Muscle of back (tissue), 3 donors: ENCODE measurements at regions not wholly inside any gene's neighbourhood (a gene's known extent, or its start where the extent isn't known, plus 50 kb on each side); places are given as distances from the start of the nearest gene placed in this dataset.
"Not testable (repeated sequence)": the region's sequence is repeated elsewhere in the genome, so short reads cannot be mapped to it uniquely, and the experiment has no call there.

Experiments used
- DNase-seq, 3 donors: peaks; one replicate each; pipeline versions ENCODE4 v3.0.0 to v3.0.0-alpha.2; 2013

DNA sequence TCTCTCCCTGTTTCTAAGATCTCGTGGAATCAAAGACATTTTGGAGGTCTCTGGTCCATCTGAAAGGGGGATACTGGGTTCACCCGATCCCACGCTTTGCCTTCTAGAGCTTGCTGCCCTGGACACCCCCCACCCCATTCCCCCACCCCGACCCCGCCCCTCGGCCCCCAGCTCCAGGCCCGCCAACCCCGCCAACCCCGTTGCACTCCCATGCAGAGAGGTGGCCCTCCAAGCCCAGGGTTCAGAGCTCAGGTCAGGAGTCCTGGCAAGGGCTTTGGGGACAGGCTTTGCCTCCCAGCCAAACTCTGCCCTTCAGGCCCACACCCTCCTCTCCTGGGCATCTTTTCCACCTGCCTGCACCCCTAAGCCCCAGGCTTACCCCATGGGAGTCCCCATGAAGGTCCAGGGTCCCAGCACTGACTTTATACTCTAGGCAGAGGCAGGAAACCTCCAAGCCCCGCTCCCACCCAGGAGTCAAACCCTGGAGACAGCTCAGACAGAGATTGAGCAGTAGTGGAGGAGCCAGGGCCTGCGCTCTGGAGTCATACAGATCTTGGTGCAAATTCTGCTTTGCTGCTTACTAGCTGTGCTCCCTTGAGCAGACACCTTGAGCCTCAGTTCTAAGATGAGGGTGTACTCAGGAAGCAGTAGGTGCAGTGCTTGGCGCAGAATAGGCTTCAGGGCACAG is 155.9 kb downstream of the FOXD2 start:
- DNase-seq: no peak

DNA sequence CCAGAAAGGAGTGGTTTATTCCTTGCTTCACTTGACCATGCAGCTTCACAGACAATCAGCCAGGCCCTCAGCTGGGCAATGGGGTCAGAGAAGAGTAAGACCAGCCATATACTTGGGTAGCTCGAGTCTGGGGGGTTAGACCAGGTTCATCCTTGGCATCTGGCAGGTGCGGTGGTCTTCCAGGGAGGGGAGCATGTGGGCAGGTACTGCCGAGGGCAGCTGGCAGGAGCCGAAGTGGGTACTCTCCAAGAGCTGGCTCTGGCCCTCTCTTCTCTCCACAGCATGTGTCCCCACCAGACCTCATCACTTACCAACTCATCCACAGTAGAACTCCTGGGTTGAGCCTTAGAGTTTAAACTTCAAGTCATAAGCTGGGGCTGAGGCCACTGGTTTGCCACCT is 156.8 kb downstream of the FOXD2 start:
- DNase-seq: no peak

DNA sequence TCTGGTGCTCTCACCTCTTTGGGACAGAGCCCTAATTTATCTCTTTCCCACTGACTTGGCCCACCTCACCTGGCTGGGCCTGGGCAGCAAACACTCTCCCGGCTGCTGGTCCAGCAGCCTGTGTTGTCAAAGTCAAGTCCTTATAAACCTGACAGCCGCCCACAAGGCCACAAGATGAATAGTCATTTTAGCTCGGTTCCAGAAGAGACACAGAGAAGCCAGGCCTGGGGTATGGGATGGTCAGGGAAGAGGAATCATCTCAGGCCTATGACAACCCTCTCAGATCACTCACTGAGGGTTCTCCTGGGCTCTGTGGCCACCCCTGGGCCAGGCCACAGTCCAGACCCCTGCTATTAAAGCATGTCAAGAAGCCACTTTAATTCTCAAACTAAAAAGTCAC is 158.5 kb downstream of the FOXD2 start:
- no peak for DNase-seq

DNA sequence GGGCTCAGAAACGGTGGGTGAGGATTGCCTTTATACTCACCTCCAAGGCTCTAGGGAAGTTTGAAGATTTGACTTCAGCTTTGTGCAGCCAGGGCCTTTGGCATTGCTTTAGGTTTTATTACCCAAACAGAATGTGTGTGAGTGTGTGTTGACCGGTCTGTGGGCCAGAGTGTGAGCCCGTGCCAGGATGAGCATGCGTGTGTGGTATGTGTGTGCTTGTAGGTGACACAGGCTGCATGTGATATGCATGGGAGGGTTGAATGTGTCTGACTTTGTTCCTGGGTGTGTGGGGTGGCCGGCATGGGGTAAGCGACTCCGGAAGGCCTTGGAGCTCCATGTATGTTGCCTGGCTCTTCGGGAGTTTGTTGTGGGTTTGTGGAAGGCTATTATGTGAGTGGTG is 160.5 kb downstream of the FOXD2 start:
- DNase-seq: no peak

DNA sequence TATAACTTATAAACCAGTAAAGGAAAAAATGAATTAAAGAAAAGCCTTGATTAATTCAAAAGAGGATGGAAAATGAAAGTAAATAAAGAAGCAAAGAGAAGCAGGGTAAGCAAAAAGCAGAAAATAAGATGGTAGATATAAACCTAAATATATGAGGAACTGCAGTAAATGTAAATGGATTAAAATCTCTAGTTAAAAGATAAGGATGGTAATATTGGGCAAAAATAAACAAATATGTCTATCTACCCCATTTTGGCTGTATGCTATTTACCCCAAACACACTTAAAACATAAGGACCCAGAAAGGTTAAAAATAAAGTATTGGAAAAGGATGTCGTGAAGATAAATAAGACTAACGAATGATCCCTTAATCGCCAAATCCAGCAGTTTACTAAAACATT is 161.9 kb downstream of the FOXD2 start:
- DNase-seq: no peak

DNA sequence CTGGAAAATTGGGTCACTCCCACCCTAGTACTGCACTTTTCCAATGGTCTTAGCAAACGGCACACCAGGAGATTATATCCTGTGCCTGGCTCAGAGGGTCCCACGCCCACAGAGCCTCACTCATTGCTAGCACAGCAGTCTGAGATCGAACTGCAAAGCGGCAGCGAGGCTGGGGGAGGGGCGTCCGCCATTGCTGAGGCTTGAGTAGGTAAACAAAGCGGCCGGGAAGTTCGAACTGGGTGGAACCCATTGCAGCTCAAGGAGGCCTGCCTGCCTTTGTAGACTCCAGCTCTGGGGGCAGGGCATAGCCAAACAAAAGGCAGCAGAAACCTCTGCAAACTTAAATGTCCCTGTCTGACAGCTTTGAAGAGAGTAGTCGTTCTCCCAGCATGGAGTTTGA is 164.6 kb downstream of the FOXD2 start:
- DNase-seq: not testable (repeated sequence)

DNA sequence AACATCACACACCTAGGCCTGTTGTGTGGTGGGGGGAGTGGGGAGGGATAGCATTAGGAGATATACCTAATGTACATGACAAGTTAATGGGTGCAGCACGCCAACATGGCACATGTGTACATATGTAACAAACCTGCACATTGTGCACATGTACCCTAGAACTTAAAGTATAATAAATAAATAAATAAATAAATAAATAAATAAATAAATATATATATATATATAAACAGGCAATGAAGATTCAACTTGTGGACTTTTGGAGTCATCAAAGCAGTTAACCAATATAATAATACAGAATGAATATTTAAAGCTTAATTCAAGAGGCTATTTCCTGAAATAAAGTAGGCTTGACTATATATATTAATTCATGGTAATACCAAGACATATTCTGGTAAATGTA is 167.0 kb downstream of the FOXD2 start:
- not testable (repeated sequence) for DNase-seq

DNA sequence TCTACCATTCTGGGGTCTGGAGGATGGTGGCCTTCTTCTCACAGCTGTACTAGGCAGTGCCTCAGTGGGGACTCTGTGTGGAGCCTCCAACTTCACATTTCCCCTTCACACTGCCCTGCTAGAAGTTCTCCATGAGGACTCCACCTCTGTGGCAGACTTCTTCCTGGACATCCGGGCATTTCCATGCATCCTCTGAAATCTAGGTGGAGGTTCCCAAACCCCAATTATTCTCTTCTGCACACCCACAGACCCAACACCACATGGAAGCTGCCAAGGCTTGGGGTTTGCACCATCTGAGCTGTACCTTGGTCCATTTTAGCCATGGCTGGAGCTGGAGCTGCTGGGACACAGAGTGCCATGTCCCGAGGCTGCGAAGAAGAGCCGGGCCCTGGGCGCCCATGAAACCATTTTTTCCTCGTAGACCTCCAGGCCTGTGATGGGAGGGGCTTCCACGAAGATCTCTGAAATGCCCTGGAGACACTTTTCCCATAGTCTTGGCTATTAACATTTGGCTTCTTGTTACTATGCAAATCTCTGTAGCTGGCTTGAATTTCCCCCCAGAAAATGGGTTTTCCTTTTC is 170.5 kb downstream of the FOXD2 start:
- DNase-seq: no peak

DNA sequence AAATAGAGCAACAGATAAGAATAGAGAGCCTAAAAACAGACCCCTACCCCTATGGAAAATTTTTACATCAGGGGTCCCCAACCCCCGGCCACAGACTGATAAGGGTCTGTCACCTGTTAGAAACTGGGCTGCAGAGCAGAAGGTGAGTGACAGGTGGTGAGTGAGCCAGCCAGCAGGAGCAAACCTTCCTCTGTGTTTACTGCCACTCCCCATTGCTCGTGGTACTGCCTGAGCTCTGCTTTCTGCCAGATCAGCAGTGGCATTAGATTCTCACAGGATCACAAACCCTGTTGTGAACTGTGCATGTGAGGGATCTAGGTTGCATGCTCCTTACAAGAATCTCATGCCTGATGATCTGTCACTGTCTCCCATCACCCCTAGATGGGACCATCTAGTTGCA is 174.1 kb downstream of the FOXD2 start:
- DNase-seq: no peak

DNA sequence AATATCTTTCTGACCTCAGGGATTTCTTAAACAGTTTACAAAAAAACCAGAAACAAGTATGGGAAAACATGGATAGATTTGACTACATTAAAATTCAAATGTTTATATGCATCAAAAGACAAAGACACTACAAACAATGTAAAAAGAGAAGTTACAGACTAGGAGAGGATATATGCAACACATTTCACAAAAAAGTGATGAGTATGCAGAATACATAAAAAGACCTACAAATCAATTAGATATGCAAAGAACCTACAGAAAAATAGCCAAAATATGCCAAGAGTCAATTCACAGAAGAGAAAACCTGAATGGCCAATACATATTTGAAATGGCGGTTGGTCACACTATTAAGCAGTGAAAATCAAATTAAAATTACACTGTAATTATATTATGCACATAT is 175.0 kb downstream of the FOXD2 start:
- no peak for DNase-seq

DNA sequence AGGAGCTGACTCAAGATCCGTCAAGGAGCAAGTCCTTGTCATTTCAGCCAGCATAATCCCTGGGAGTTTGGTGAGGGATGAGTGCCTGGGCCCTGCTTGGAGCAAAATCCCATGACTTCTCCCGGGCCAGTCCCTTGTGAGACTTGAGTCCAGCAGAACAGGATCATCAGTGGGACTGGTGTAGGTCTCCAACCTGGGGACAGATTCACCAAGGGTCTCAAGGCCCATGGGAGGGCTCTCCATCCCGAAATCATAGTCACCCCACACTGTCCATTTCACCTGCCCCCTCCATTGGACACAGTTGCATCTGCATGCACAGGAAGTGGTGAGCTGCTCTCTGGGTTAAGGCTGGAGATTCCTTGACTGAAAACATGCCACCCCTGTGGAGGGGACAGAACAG is 178.2 kb downstream of the FOXD2 start:
- no peak for DNase-seq

DNA sequence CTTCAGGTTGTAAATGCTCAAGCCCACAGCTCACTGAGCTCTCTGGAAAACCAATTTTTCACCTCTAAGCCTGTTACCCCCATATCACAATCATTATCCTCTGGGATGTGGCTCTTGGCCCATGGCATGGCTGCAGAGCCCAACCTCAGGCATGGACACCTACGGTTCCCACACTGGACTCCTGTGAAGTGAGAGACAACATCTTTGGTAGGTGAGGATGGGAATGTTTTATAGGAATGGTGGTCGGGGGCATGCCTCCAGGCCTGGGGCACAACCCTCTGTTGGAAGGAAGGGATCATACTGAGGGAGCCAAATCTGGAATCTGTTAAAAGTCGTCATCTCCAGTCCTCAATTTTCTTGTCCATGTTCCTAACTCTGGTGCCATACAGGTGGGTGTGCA is 179.1 kb downstream of the FOXD2 start:
- no peak for DNase-seq

DNA sequence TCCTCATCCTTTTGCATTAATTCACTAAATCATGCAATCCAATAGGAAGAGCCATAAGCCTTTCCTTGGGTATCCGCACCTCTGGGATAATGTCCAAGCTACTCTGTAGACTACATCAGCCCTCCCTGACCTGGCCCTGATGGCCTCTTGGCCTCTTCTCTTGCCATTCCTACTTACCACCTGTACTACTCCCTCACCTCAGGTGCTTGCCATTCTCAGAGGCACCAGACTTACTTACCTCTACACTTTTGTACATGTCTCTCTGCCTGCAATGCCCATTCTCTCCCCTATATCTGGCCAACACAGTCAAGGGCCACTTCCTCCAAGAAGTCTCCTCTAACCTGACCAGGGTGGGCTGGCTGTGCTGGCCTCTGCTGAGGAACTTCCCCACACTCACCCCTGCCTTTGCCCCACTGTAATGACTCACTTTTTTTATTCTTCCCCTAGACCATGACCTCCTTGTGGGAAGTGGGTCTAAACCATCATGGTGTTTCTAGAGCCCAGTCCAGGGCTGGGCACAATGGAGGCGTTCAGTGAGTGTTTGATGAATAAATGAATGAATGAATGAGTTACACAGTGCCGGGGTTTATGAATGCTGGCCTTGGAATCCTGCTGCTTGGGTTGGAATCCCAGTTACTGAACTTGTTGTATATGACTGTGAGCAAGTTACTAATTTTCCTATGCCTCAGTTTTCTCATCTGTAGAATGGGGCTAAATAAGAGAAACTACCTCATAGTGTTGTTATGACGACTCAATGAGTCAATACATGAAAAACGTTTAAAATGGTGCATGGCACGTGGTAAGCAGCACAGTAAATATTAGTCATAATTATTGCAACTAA is 179.8 kb downstream of the FOXD2 start:
- DNase-seq: no peak

DNA sequence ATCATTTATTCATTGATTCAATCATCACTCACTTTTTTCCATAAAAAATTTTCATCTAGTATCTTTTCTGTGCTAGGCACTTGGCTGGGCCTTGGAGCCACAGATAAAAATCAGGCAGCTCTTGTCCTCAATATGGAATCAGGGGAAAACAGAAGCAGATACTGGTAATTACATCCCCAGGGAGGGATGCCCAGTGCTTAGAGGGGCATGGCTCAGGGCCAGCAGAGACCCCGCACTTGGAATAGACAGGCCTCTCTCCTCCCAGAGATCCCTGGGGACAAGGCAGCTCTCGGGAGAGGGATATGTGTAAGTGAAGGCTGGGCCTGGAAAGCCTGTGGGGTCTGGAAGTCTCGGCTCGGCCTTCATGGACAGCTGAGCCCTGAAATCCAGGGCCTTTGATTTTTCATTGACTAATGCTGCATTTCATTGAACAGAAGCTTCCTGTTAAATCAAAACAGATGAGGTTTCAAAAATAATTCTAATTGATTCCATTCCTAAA is 180.4 kb downstream of the FOXD2 start:
- DNase-seq: no peak

DNA sequence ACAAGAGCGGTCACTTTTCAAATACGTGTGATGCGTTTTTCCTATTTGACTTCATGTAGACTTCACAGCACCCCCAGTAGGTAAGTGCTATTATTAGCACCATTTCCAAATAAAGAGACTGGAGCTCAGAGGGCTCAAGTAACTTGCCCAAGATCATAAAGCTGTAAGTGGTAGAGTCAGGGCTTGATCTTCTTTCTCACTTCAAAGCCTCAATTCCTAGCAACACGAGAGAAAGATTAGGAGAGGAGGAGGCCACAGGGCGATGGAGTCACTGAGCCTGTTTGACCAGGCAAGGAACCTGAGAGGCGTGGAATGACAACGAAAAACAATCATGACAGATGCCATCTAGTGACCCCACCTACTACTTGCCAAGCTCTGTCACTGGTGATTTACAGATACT is 181.0 kb downstream of the FOXD2 start:
- no peak for DNase-seq

DNA sequence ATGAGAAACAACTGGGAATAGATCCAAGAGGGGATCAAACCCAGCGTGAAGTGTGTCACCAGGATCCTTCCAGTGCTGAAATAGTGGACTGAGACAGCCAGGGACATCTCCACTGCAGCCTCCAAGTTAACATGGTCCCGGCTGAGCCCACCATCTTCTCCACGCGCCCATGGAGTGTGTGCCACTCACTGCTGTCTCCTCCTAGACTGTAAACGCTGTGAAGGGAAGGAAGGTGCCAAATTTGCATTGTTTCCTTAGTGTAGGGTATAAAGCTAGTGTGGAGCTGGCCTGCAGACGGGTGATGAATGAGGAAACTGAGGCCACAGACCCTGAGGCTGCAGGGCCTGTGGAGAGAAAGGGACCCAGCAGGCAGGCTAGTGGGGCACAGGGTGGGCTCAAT is 183.6 kb downstream of the FOXD2 start:
- no peak for DNase-seq

DNA sequence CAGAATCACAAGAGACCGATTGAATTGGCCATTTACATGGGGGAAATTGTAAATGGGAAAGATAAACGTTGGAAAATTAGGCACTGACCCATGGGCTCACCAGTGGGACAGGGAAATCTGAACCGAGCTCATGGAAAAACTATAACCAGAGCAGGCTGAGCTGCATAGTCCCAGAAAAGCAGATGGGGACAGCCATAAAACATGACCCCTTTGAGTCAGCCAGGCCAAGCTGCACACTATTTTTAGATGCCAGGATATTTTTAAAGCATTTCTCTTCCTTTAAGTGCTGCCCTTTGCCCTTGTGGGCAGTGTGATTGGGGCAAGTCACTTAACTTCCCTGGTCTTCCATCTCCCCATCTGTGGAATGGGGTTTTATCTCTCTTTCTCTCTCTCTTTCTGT is 184.1 kb downstream of the FOXD2 start:
- peak in 1 of 3 donors; percentile 42 for DNase-seq

DNA sequence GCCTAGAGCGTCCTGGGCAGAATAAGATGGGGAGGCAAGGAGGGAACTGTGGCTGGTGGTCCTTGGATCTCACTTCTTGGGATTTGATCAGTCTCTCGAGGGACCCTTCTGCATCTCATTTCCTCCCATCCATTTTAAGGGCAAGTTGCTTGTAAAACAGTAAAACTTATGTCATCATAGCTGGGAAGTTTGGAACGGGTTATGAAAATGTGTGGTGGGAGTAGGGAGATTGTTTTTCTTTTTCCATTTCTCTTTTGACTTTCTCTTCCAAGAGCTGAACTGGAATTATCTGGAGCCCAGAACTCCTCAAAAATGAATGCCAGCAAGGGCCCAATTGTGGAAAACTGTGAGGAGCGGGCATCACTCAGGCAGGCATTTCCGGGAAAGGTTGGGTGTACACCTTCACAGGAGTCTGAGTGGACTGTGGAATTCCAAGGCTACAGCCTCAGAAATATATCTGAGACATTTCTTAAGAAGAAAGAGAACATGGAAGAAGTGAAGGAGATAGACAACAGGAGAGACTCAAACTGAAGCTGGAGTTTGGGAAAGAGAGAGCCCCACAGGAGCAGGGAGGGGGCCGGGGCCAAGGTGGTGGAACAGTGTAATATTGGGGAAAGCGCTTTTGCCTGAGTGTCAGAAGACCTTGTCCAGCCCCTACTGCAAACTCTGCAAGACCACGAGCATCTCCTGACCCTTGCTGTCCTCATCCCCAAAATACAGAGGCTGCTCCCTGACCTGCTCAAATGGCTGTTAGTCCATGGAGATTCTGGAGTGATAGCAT is 185.1 kb downstream of the FOXD2 start:
- DNase-seq: peak in 1 of 3 donors; percentile 58

DNA sequence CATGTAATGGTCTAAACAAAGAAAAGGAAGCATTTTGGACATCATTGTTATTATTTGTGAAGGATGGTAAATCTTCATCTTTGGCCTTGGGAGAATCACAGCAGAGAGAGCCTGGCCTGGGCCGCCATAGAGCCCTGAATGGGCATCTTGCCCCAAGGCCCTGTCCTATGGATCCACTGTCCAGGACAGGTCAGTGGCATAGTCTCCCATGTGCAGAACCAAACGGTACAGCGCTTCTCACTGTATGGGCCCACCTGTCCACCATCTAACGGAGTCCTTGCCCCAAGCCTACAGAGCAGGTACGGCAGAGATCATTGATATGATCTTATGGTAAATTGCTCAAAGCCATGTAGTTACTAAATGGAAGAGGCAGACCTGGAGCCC is 185.7 kb downstream of the FOXD2 start:
- DNase-seq: no peak

DNA sequence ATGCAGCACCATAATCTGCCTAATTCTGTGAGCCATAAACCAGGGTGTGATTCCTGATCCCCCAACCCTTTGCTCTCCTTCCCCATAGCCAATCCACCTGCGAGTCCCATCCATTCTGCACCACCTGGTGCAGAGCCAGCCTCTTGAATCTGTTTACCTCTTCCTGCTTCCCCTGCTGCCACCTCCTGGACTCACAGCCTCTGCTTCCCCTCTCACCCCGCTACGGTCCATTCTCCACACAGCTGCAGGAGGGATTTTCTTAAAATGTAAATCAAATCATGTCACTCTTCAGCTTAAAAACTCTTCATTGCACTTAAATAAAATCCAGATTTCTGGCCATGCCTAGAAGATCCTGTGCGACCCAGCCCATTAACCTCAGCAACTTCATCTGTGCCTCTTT is 186.7 kb downstream of the FOXD2 start:
- DNase-seq: peak in 1 of 3 donors; percentile 41

DNA sequence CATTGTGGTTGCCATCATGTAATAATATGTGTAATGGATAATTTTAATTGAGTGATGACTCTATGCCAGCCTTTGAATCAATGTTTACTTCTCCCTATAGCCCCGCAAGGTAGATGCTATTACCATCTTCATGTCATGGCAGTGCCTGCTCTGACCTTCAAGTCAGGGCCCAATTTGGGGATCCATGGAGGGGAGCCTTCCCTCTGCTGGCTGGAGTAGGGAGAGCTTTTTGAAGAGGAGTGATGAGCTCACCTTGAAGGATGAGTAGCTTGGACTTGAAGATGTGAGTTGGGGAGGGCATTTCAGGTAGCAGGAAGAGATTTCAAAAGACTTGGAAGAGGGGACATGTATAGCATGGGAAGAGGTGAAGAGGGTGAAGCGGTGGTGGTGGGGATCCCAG is 189.2 kb downstream of the FOXD2 start:
- DNase-seq: no peak
